ENCODE measurements at regions not wholly inside any gene's neighbourhood (a gene's known extent, or its start where the extent isn't known, plus 50 kb on each side); places are given as distances from the start of the nearest gene placed in this dataset.

DNA sequence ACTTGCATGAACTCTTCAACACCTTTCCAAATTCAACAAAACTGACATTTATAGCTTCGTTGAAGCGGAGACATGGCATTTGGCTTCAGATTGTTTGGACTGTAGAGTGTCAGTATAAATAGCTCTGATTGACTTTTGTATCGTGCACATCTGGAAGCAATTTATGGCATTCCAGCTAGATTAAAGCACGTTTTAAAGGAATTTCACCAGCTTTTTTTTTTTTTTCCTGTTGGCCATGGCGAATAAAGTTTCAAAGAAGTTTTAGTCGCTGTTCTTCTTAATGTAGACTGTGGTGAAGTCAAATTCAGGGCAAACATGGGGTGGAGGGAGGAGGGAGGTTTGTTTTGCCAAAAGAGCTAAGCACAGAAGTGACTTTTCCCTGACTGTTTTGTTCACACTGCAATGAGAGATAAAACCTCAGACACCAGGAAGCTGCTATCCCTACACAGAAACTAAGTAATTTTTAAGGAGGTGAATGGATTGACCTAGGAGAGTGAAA, 391.0 kb upstream of the RARB start:
- DNase-seq (ENCODE audit: low spot score) = no peak
- H3K27ac ChIP-seq = no peak overlapping the region
- ChIA-PET POLR2A (ENCODE audit: low non-redundant PET) (no interaction called here), CTCF (interaction anchor here (0.6 kb wide), 2 partner anchors 356 to 485 kb away, joined by 3 read pairs; no protein-coding TSS in a partner anchor)
- TF ChIP-seq, protein P1, sequence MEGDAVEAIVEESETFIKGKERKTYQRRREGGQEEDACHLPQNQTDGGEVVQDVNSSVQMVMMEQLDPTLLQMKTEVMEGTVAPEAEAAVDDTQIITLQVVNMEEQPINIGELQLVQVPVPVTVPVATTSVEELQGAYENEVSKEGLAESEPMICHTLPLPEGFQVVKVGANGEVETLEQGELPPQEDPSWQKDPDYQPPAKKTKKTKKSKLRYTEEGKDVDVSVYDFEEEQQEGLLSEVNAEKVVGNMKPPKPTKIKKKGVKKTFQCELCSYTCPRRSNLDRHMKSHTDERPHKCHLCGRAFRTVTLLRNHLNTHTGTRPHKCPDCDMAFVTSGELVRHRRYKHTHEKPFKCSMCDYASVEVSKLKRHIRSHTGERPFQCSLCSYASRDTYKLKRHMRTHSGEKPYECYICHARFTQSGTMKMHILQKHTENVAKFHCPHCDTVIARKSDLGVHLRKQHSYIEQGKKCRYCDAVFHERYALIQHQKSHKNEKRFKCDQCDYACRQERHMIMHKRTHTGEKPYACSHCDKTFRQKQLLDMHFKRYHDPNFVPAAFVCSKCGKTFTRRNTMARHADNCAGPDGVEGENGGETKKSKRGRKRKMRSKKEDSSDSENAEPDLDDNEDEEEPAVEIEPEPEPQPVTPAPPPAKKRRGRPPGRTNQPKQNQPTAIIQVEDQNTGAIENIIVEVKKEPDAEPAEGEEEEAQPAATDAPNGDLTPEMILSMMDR (conservative IDR thresholded peaks at IDR 0.05; ENCODE audit: low read depth) = no peak

DNA sequence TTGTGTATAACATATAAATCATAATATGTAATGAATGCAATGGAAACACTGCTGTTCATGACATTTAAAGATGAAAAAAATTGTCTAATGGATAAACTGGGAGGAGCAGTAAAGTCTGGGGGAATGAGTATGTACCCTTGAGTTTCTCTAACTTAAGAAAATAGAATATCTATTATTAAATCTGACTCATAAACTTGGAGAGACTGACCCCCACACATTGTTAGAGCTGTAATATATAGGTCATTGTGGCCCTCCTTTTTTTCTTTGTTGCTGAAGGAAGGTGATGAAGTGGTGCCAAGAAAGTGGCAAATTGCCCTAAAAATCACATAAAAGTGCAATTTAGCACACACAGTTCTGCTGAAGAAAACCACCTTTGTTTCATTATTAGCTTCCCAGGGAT, 389.8 kb upstream of the RARB start:
- CTCF ChIA-PET = no interaction called here
- POLR2A ChIA-PET (ENCODE audit: low non-redundant PET) = no interaction called here

DNA sequence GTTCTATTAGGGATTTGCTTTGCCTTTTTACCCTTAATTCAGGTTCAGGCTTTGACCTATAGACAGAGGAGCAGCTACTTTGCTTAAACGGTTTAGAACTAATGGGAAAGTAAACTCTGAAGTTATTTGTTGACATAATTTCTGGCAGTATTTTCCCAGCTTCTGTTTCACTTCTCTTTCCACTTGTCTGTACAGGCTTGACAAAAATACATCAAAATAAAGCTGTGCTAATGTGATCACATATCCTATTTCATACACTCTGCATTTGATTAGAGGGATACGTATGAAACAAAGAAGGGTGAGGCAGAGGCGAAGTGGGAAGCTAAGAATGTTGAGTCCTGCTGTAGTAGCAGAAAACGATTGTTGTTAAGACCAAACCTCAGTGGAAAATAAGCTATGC, 389.1 kb upstream of the RARB start:
- CTCF ChIA-PET = interaction anchor here (0.6 kb wide), 1 partner anchor 578 kb away, joined by 3 read pairs; no protein-coding TSS in a partner anchor
- DNase-seq (ENCODE audit: low spot score) = no peak

More for the DNA sequence above, 389.8 kb upstream of the RARB start:
- DNase-seq (ENCODE audit: low spot score) = no peak
- H3K27ac ChIP-seq = no peak overlapping the region
- TF ChIP-seq, protein P1 (conservative IDR thresholded peaks at IDR 0.05; ENCODE audit: low read depth) = no peak

DNA sequence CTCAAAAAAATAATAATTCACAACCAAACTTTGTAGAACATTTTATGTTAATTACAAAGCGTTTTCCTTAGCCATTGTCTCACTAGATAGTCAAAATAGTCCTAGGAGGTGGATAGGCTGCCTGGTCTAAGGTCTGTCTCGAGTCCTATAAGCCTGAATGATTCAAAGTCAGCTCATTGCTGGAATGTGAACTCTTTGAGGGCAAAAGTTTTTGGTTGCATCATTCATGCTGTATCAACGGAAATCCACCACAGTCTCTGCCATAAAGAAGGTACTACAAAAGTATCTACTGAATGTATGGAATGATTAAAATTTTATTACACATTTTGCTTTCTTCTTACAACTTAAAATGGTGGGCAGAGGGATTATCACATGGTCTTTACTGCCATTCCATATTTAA, 387.3 kb upstream of the RARB start:
- ChIA-PET POLR2A (ENCODE audit: low non-redundant PET) (no interaction called here), CTCF (interaction anchor here (0.7 kb wide), 1 partner anchor 568 kb away, joined by 3 read pairs; no protein-coding TSS in a partner anchor)
- H3K27ac ChIP-seq = no peak overlapping the region
- no peak for DNase-seq (ENCODE audit: low spot score)
- TF ChIP-seq, protein P1 (conservative IDR thresholded peaks at IDR 0.05; ENCODE audit: low read depth) = no peak

More for the DNA sequence above, 389.1 kb upstream of the RARB start:
- POLR2A ChIA-PET (ENCODE audit: low non-redundant PET) = no interaction called here
- H3K27ac ChIP-seq = no peak overlapping the region
- TF ChIP-seq, protein P1 (conservative IDR thresholded peaks at IDR 0.05; ENCODE audit: low read depth) = no peak

DNA sequence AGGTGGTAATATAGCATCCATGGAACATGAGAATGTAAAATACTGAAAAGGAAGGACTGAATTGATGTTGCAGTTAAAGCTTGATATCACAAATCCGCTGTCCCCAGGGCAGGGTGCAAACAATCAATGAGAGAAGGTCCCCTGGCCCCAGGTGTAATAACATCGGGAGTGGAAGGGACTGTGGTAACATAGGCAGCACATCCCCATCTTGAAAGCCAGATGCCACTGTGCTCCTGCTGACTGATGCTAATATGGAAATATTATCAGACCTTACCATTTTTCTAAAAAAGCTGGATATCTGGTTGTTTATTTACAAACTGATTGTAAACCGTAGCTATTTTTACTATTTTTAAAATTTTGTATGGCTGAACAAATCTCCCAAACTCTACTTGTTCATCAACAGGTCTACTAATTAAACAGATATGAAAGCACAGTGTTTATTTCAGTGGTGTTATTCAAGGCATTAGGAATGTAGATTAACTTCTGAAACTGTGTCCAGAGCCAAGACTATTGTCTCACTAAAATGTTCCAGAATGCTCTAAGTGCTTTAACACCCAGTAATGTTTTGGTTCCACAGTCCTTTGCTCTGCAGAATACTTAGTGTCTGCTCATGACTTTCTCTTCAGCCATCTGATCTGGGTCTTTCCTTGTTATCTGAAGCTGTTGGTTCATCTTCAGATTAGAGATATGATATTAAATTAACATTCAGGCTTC, 386.0 kb upstream of the RARB start:
- no peak for DNase-seq (ENCODE audit: low spot score)
- TF ChIP-seq, protein P1 (conservative IDR thresholded peaks at IDR 0.05; ENCODE audit: low read depth) = no peak
- POLR2A ChIA-PET (ENCODE audit: low non-redundant PET) = no interaction called here
- CTCF ChIA-PET = no interaction called here
- H3K27ac ChIP-seq = no peak overlapping the region

DNA sequence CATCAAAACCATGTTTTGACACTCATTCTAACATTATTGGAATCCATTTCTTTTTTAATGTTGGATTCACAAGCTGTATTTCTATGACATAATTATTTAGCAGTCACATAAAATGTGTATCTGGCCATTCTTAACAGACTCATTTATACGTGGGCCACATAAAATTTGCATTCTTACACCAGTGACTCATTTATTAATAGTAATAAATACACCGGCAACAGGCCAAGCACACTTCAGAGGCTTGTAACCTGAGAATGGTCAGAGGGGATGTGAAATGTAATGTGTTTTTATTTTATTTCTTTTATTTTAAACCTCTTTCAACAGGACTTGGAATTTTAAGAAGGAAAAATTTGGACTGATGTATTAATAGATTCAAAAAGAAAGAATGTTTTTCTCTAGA, 384.9 kb upstream of the RARB start:
- no peak for DNase-seq (ENCODE audit: low spot score)
- TF ChIP-seq, protein P1 (conservative IDR thresholded peaks at IDR 0.05; ENCODE audit: low read depth) = no peak
- ChIA-PET POLR2A (ENCODE audit: low non-redundant PET) (no interaction called here), CTCF (interaction anchor here (0.6 kb wide), 1 partner anchor 10 kb away, joined by 3 read pairs; no protein-coding TSS in a partner anchor)
- H3K27ac ChIP-seq = no peak overlapping the region

Measured in RWPE1 (cell line).